H9 (cell line): ENCODE measurements at regions not wholly inside any gene's neighbourhood (a gene's known extent, or its start where the extent isn't known, plus 50 kb on each side); places are given as distances from the start of the nearest gene placed in this dataset.

Experiments used
- DNase-seq: peaks from one replicate; pipeline ENCODE4 v3.0.0-alpha.2; 2017
- H2AFZ ChIP-seq: one replicate; pipeline ENCODE4 v1.6.1; 2013; ENCODE audit warnings: mild to moderate bottlenecking, low read length, control low read depth, moderate library complexity
- H2AK5ac ChIP-seq: 2 replicates; pipeline ENCODE4 v1.6.1; 2013; ENCODE audit warnings: low read length, control low read depth, mixed read lengths; ENCODE audit not compliant: insufficient read length
- H2BK120ac ChIP-seq: one replicate; pipeline ENCODE4 v1.6.1; 2013; ENCODE audit warnings: low read depth, mild to moderate bottlenecking, low read length, control low read depth, inconsistent platforms; ENCODE audit not compliant: poor library complexity, severe bottlenecking
- H2BK12ac ChIP-seq: 2 replicates; pipeline ENCODE4 v1.6.1; 2013; ENCODE audit warnings: low read length, control low read depth, mixed read lengths, low read depth; ENCODE audit not compliant: insufficient read length
- H2BK15ac ChIP-seq: 2 replicates; pipeline ENCODE4 v1.6.1; 2013; ENCODE audit warnings: low read depth, low read length, control low read depth
- H2BK20ac ChIP-seq: one replicate; pipeline ENCODE4 v1.6.1; 2013; ENCODE audit warnings: low read depth, mild to moderate bottlenecking, low read length, control low read depth, inconsistent platforms; ENCODE audit not compliant: poor library complexity, severe bottlenecking
- H2BK5ac ChIP-seq: 2 replicates; pipeline ENCODE4 v1.6.1; 2013; ENCODE audit warnings: low read length, control low read depth, mixed read lengths; ENCODE audit not compliant: insufficient read length
- H3K14ac ChIP-seq: 2 replicates; pipeline ENCODE4 v1.6.1; 2013; ENCODE audit warnings: low read length, control low read depth; ENCODE audit not compliant: insufficient read depth
- H3K18ac ChIP-seq: 2 replicates; pipeline ENCODE4 v1.6.1; 2013; ENCODE audit warnings: low read depth, mild to moderate bottlenecking, mixed read lengths, low read length, control low read depth; ENCODE audit not compliant: insufficient read length
- H3K23ac ChIP-seq: 2 replicates; pipeline ENCODE4 v1.6.1; 2013; ENCODE audit warnings: low read length, control low read depth, mixed read lengths, low read depth; ENCODE audit not compliant: insufficient read length
- H3K23me2 ChIP-seq: 2 replicates; pipeline ENCODE4 v1.6.1; 2013; ENCODE audit warnings: low read depth, mild to moderate bottlenecking, mixed read lengths, low read length, control low read depth; ENCODE audit not compliant: insufficient read length, poor library complexity, severe bottlenecking
- H3K27ac ChIP-seq: 2 replicates; pipeline ENCODE4 v1.5.1; 2013; ENCODE audit warnings: low read length, control low read depth, mixed read lengths, low read depth; ENCODE audit not compliant: insufficient read length
- H3K27me3 ChIP-seq: 2 replicates; pipeline ENCODE4 v1.6.1; 2013; ENCODE audit warnings: low read length, control low read depth, inconsistent platforms; ENCODE audit not compliant: insufficient read depth
- H3K4ac ChIP-seq: 2 replicates; pipeline ENCODE4 v1.6.1; 2013; ENCODE audit warnings: low read depth, mild to moderate bottlenecking, control low read depth, inconsistent platforms, low read length, moderate library complexity
- H3K4me1 ChIP-seq: 2 replicates; pipeline ENCODE4 v1.6.1; 2013; ENCODE audit warnings: low read length, control low read depth, inconsistent platforms; ENCODE audit not compliant: insufficient read depth
- H3K4me2 ChIP-seq: 2 replicates; pipeline ENCODE4 v1.6.1; 2013; ENCODE audit warnings: low read length, control low read depth, mixed read lengths; ENCODE audit not compliant: insufficient read length, insufficient read depth
- H3K56ac ChIP-seq: 2 replicates; pipeline ENCODE4 v1.6.1; 2013; ENCODE audit warnings: low read depth, mild to moderate bottlenecking, mixed read lengths, low read length, control low read depth; ENCODE audit not compliant: insufficient read length
- H3K79me1 ChIP-seq: 2 replicates; pipeline ENCODE4 v1.6.1; 2013; ENCODE audit warnings: low read depth, mild to moderate bottlenecking, moderate library complexity, low read length, control low read depth, inconsistent platforms; ENCODE audit not compliant: insufficient read depth, poor library complexity, severe bottlenecking
- H3K79me2 ChIP-seq: 2 replicates; pipeline ENCODE4 v1.6.1; 2013; ENCODE audit warnings: low read length, control low read depth, inconsistent platforms; ENCODE audit not compliant: insufficient read depth
- H3K9ac ChIP-seq: 2 replicates; pipeline ENCODE4 v1.6.1; 2013; ENCODE audit warnings: low read length, control low read depth, mixed read lengths; ENCODE audit not compliant: insufficient read length; ENCODE audit errors: extremely low read depth
- H3K9me3 ChIP-seq: one replicate; pipeline ENCODE4 v1.6.1; 2013; ENCODE audit warnings: low read depth, low read length, inconsistent platforms; ENCODE audit not compliant: control insufficient read depth
- H3T11ph ChIP-seq: one replicate; pipeline ENCODE4 v1.6.1; 2013; ENCODE audit warnings: mild to moderate bottlenecking, low read length, control low read depth, inconsistent platforms
- H4K20me1 ChIP-seq: one replicate; pipeline ENCODE4 v1.6.1; 2013; ENCODE audit not compliant: control insufficient read depth, insufficient read length, insufficient read depth
- H4K5ac ChIP-seq: 2 replicates; pipeline ENCODE4 v1.6.1; 2013; ENCODE audit warnings: low read depth, mild to moderate bottlenecking, mixed read lengths, low read length, control low read depth; ENCODE audit not compliant: insufficient read length
- H4K8ac ChIP-seq: replicated peaks from 2 replicates; pipeline ENCODE4 v1.6.1; 2013; ENCODE audit warnings: low read length, control low read depth, mixed read lengths, low read depth; ENCODE audit not compliant: insufficient read length
- H4K91ac ChIP-seq: 2 replicates; pipeline ENCODE4 v1.6.1; 2013; ENCODE audit warnings: low read depth, mild to moderate bottlenecking, moderate library complexity, mixed read lengths, low read length, control low read depth; ENCODE audit not compliant: insufficient read length
- H3K27ac Mint-ChIP-seq, 3 experiments: 2 replicates in 2 of 3; 3 replicates in 1 of 3; pipeline ENCODE4 v1.8.0; 2020 to 2021; ENCODE audit warnings: mixed read lengths in 3 of 3, mild to moderate bottlenecking in 1 of 3, moderate library complexity in 1 of 3
- H3K27me3 Mint-ChIP-seq: 2 replicates; pipeline ENCODE4 v1.8.0; 2021; ENCODE audit warnings: low read depth, mild to moderate bottlenecking, moderate library complexity, mixed read lengths
- H3K36me3 Mint-ChIP-seq, 3 experiments: 2 replicates in 2 of 3; 3 replicates in 1 of 3; pipeline ENCODE4 v1.8.0; 2020 to 2021; ENCODE audit warnings: low read depth in 3 of 3, mixed read lengths in 3 of 3; ENCODE audit not compliant: insufficient read depth in 1 of 3
- H3K4me1 Mint-ChIP-seq, 2 experiments: 2 replicates each; pipeline ENCODE4 v1.8.0; 2020; ENCODE audit warnings: mixed read lengths in 2 of 2
- H3K4me3 Mint-ChIP-seq, 2 experiments: 2 replicates in 1 of 2; 3 replicates in 1 of 2; pipeline ENCODE4 v1.8.0; 2020 to 2021; ENCODE audit warnings: mild to moderate bottlenecking in 2 of 2, mixed read lengths in 2 of 2, moderate library complexity in 1 of 2
- H3K9me3 Mint-ChIP-seq, 2 experiments: 2 replicates in 1 of 2; 3 replicates in 1 of 2; pipeline ENCODE4 v1.8.0; 2020; ENCODE audit warnings: mild to moderate bottlenecking in 2 of 2, mixed read lengths in 2 of 2, moderate library complexity in 1 of 2
- WGBS: extraction: QIAGEN DNeasy Blood & Tissue Kit; methylation state at CpG from one replicate; pipeline ENCODE4 v1.1.7; 2013; ENCODE audit warnings: missing lambda C conversion rate, low lambda C conversion rate, mixed read lengths; ENCODE audit not compliant: insufficient read length; ENCODE audit errors: extremely low coverage; 5-methylcytosine and 5-hydroxymethylcytosine counted together
- TF ChIP-seq, protein P1 (sequence below): fragments of 200-600 bp; sonication (generic); conservative IDR thresholded peaks from 3 replicates; pipeline ENCODE4 v1.8.0; 2021; ENCODE audit warnings: antibody characterized with exemption, mild to moderate bottlenecking

DNA sequence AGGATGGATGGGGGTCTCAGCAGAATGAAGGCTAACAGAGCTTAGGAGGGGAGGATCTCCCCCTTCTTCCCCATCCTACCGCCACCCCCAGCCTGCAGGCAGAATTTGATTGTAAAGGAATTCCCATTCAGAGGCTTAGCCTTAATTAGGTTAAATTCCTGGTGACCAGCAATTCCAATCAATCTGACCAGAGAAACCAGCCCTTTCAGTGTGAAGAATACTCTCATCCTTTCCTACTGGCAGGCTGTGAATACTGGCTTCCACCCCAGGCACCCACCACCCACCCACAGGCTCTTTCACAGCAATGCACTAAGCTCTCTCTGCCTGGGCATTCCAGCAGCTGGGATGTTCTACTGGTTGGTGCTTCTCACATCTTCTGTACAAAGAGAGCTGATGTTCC is 137.9 kb upstream of the LYZL1 start:
- no peak overlapping the region for H2BK20ac ChIP-seq
- H4K91ac ChIP-seq = no peak overlapping the region
- no peaks in the 10 kb centered on the region for H3K23me2 ChIP-seq
- no peak overlapping the region for H2AK5ac ChIP-seq
- DNase-seq = no peak
- H2BK15ac ChIP-seq = no peak overlapping the region
- H3K27me3 ChIP-seq = no peaks in the 10 kb centered on the region
- Mint-ChIP-seq H3K36me3 (no peaks in the 10 kb centered on the region), H3K27ac (peak overlapping the region in 1 of 3 experiments; percentile 11; a peak in 2 of 7 replicates), H3K27me3 (no peaks in the 10 kb centered on the region), H3K4me1 (peaks cover 18 to 20% of the 10 kb centered on the region in 2 experiments), H3K4me3 (no peak overlapping the region), H3K9me3 (no peaks in the 10 kb centered on the region)
- no peaks in the 10 kb centered on the region for H3K4me1 ChIP-seq
- no peak overlapping the region for H4K8ac ChIP-seq
- no peaks in the 10 kb centered on the region for H4K20me1 ChIP-seq
- no peak overlapping the region for H3K4ac ChIP-seq
- no peaks in the 10 kb centered on the region for H3K79me2 ChIP-seq
- no peak overlapping the region for H3K23ac ChIP-seq
- H3K9ac ChIP-seq = no peak overlapping the region
- H2BK5ac ChIP-seq = no peak overlapping the region
- no peak overlapping the region for H3K14ac ChIP-seq
- no CpG with 5 or more reads among the region's 1 CpG for whole genome bisulfite sequencing
- H2BK120ac ChIP-seq = no peak overlapping the region
- H3T11ph ChIP-seq = no peak overlapping the region
- H4K5ac ChIP-seq = no peak overlapping the region
- no peak overlapping the region for H3K18ac ChIP-seq
- no peak overlapping the region for H3K27ac ChIP-seq
- H2AFZ ChIP-seq = no peak overlapping the region
- H3K79me1 ChIP-seq = no peaks in the 10 kb centered on the region
- no peak overlapping the region for H3K56ac ChIP-seq
- TF ChIP-seq, protein P1, sequence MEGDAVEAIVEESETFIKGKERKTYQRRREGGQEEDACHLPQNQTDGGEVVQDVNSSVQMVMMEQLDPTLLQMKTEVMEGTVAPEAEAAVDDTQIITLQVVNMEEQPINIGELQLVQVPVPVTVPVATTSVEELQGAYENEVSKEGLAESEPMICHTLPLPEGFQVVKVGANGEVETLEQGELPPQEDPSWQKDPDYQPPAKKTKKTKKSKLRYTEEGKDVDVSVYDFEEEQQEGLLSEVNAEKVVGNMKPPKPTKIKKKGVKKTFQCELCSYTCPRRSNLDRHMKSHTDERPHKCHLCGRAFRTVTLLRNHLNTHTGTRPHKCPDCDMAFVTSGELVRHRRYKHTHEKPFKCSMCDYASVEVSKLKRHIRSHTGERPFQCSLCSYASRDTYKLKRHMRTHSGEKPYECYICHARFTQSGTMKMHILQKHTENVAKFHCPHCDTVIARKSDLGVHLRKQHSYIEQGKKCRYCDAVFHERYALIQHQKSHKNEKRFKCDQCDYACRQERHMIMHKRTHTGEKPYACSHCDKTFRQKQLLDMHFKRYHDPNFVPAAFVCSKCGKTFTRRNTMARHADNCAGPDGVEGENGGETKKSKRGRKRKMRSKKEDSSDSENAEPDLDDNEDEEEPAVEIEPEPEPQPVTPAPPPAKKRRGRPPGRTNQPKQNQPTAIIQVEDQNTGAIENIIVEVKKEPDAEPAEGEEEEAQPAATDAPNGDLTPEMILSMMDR = no peak
- no peak overlapping the region for H3K4me2 ChIP-seq
- no peaks in the 10 kb centered on the region for H3K9me3 ChIP-seq
- no peak overlapping the region for H2BK12ac ChIP-seq
